ENCODE measurements at regions not wholly inside any gene's neighbourhood (a gene's known extent, or its start where the extent isn't known, plus 50 kb on each side); places are given as distances from the start of the nearest gene placed in this dataset.

DNA sequence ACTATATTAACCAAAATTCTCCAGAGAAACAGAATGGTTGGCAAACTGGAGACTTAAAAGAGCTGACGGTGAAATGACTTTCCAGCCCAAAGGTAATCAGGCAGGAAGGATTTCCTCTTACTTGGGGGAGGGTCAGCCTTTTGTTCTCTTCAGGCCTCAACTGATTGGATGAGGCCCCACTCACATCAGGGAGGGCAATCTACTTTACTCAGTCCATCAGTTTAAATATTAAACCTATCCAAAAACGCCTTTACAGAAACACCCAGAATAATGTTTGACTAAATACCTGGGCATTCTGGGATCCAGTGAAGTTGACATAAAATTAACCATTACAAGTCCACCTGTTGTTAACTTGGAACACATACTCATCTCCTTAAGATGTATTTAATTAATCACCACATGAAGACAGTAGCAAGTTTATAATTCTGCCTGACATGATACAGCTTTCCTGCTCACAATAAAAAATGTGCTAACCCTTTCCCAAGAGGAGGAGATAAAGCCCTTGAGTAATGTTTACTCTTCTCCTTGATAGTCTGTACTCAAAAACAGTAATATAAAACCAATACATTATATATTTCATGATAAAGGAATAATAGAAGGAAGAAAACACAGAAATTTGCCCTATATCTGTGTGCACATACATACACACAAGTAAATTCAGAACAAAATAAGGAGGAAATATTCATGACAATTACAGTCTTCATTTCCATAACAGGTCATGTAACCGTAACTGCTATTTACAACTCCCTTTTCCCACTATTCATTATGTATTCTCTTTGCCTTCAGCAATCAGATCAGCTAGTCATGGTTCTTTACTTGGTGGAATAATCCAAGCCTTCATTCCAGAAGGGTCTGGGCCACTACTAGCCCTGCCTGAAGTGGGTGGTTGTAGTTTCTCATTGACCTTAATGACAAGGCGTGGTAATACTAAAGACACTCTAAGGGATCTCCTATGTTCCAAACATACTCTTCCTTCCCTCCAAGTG, 107.5 kb upstream of the RUNX1 start:
- Histone ChIP-seq H3K4me2 (ENCODE audit: low read length) (no peak overlapping the region), H4K20me1 (ENCODE audit: control insufficient read depth, insufficient read depth, low read depth, low read length) (no peaks in the 10 kb centered on the region), H3K9me3 (ENCODE audit: control insufficient read depth, insufficient read depth, low read length) (peaks cover 12% of the 10 kb centered on the region; the same call in 1 of the 2 replicates), H3K36me3 (ENCODE audit: control insufficient read depth, low read length) (no peaks in the 10 kb centered on the region), H3K4me3 (ENCODE audit: low read length) (no peak overlapping the region), H3K27ac (ENCODE audit: low read depth, low read length) (no peak overlapping the region), H3K4me1 (ENCODE audit: control insufficient read depth, low read length) (no peaks in the 10 kb centered on the region), H3K27me3 (ENCODE audit: control insufficient read depth, low read length) (no peaks in the 10 kb centered on the region), H3K9me2 (replicated peaks; ENCODE audit: control insufficient read depth, low read length) (no peaks in the 10 kb centered on the region), H3K79me2 (ENCODE audit: control insufficient read depth, low read length) (no peaks in the 10 kb centered on the region), H3F3A (ENCODE audit: control insufficient read depth, insufficient read depth) (no peaks in the 10 kb centered on the region)
- TF ChIP-seq, protein P1, sequence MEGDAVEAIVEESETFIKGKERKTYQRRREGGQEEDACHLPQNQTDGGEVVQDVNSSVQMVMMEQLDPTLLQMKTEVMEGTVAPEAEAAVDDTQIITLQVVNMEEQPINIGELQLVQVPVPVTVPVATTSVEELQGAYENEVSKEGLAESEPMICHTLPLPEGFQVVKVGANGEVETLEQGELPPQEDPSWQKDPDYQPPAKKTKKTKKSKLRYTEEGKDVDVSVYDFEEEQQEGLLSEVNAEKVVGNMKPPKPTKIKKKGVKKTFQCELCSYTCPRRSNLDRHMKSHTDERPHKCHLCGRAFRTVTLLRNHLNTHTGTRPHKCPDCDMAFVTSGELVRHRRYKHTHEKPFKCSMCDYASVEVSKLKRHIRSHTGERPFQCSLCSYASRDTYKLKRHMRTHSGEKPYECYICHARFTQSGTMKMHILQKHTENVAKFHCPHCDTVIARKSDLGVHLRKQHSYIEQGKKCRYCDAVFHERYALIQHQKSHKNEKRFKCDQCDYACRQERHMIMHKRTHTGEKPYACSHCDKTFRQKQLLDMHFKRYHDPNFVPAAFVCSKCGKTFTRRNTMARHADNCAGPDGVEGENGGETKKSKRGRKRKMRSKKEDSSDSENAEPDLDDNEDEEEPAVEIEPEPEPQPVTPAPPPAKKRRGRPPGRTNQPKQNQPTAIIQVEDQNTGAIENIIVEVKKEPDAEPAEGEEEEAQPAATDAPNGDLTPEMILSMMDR (IDR thresholded peaks at IDR 0.05; ENCODE audit: low read depth, low read length, poor library complexity, severe bottlenecking), result no peak

DNA sequence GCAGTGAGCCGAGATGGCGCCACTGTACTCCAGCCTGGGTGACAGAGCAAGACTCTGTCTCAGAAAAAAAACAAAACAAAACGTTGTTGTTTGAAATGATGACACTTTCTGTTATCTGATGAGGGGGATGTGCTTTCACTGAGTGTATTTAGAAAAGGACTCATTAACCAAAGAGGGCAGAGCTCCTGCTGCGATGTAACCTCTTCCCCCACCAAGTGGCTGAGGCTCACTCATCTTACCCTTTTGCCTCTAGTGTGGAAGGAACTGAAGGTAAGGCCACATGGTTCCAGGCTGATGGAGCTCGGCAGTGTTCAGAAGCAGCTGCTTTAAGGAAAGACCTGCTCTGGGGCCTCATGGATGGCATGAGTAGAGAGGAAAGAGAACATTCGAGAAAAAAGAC, 105.7 kb upstream of the RUNX1 start:
- Histone ChIP-seq H3K27ac (ENCODE audit: low read depth, low read length) (no peak overlapping the region), H3K4me3 (ENCODE audit: low read length) (no peak overlapping the region), H3K36me3 (ENCODE audit: control insufficient read depth, low read length) (no peaks in the 10 kb centered on the region), H3K27me3 (ENCODE audit: control insufficient read depth, low read length) (no peaks in the 10 kb centered on the region), H3K79me2 (ENCODE audit: control insufficient read depth, low read length) (no peaks in the 10 kb centered on the region), H3F3A (ENCODE audit: control insufficient read depth, insufficient read depth) (no peaks in the 10 kb centered on the region), H3K4me1 (ENCODE audit: control insufficient read depth, low read length) (no peaks in the 10 kb centered on the region), H3K4me2 (ENCODE audit: low read length) (no peak overlapping the region), H3K9me2 (replicated peaks; ENCODE audit: control insufficient read depth, low read length) (no peaks in the 10 kb centered on the region), H3K9me3 (ENCODE audit: control insufficient read depth, insufficient read depth, low read length) (peaks cover 12% of the 10 kb centered on the region; the same call in 1 of the 2 replicates), H4K20me1 (ENCODE audit: control insufficient read depth, insufficient read depth, low read depth, low read length) (no peaks in the 10 kb centered on the region)
- TF ChIP-seq EZH2phosphoT487 (IDR thresholded peaks at IDR 0.05; ENCODE audit: borderline replicate concordance, low read length), result no peak
- TF ChIP-seq, protein P1 (IDR thresholded peaks at IDR 0.05; ENCODE audit: low read depth, low read length, poor library complexity, severe bottlenecking), result no peak

DNA sequence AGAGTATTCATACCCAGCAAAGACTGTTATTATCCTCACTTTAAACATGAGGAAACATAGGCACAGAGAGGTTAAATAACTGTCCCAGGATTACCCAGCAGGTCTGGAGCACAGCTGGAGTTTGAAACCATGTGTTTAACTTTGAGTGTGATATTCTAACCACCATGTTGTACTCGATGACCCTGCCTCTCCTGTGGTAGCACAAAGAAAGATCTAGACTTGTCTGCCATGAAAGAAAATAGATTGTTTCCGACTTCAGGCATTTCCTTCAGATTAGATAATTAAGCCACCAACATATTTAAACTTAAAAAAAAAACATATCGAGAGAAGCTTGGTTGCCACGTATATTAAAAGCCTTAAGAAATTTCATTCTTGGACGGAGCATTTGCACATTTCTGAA, 104.6 kb upstream of the RUNX1 start:
- H3K9me2 ChIP-seq (replicated peaks; ENCODE audit: control insufficient read depth, low read length), result no peaks in the 10 kb centered on the region
- no peaks in the 10 kb centered on the region for H3K79me2 ChIP-seq (ENCODE audit: control insufficient read depth, low read length)
- no peaks in the 10 kb centered on the region for H3K27me3 ChIP-seq (ENCODE audit: control insufficient read depth, low read length)
- no peaks in the 10 kb centered on the region for H4K20me1 ChIP-seq (ENCODE audit: control insufficient read depth, insufficient read depth, low read depth, low read length)
- no peak for TF ChIP-seq EZH2phosphoT487 (IDR thresholded peaks at IDR 0.05; ENCODE audit: borderline replicate concordance, low read length)
- TF ChIP-seq, protein P1 (IDR thresholded peaks at IDR 0.05; ENCODE audit: low read depth, low read length, poor library complexity, severe bottlenecking), result no peak
- no peak overlapping the region for H3K4me2 ChIP-seq (ENCODE audit: low read length)
- H3F3A ChIP-seq (ENCODE audit: control insufficient read depth, insufficient read depth), result no peaks in the 10 kb centered on the region
- H3K9me3 ChIP-seq (ENCODE audit: control insufficient read depth, insufficient read depth, low read length), result peaks cover 12% of the 10 kb centered on the region; the same call in 1 of the 2 replicates
- H3K4me3 ChIP-seq (ENCODE audit: low read length), result no peak overlapping the region
- H3K36me3 ChIP-seq (ENCODE audit: control insufficient read depth, low read length), result no peaks in the 10 kb centered on the region
- H3K4me1 ChIP-seq (ENCODE audit: control insufficient read depth, low read length), result no peaks in the 10 kb centered on the region
- H3K27ac ChIP-seq (ENCODE audit: low read depth, low read length), result no peak overlapping the region

All from DOHH2 (cell line).